ENCODE measurements at regions not wholly inside any gene's neighbourhood (a gene's known extent, or its start where the extent isn't known, plus 50 kb on each side); places are given as distances from the start of the nearest gene placed in this dataset.

DNA sequence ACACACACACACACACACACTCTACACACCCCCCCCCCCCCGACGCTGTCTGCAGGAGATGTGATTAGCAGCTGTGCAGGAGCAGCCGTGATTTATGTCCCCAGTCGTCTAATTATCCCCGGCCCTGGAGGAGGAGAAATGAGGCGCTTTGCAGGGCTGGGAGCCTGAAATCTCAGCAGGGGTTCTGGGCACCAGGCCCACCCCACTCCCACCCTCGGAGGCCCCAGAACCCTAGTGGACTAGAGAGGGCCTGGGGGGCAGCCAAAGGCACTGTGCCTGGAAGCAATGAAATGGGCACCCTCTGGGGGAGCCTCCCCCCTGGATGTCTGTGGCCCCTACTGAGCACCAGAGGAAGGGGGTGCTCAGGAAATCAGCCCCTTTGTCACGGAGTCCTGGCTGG is 134.2 kb upstream of the CIBAR2 start:
- Mint-ChIP-seq H3K4me3 (no peak overlapping the region), H3K27ac (no peak overlapping the region), H3K4me1 (no peaks in the 10 kb centered on the region), H3K36me3 (no peaks in the 10 kb centered on the region), H3K27me3 (no peaks in the 10 kb centered on the region), H3K9me3 (ENCODE audit: low read depth) (no peaks in the 10 kb centered on the region)
- DNase-seq (no peak), ATAC-seq (no peak)
- CTCF ChIA-PET, result interaction anchor here (0.6 to 1.9 kb wide), 2 partner anchors 60 to 160 kb away, joined by 3 to 4 read pairs; no protein-coding TSS in a partner anchor

DNA sequence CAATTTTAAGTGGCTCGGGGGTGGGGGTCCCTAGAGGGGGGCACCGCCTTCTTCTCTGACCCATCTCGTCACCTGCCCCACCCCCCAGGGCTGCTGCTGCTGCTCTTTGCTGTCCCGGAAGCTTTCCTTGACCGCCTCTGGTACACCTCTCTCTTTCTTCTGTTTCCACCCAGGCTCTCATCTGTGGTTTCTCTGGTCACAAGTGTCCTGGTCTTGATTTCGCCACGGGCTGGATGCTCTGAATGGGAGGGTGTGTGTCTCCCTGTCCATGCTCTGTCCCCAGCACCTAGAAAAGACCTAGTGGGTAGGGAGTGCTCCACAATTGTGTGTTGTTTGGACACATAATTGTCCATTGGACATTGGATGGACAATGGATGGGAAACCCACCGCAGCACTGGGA is 134.7 kb upstream of the CIBAR2 start:
- Mint-ChIP-seq H3K4me3 (no peak overlapping the region), H3K27ac (no peak overlapping the region), H3K4me1 (peaks cover 2% of the 10 kb centered on the region), H3K36me3 (no peaks in the 10 kb centered on the region), H3K9me3 (ENCODE audit: low read depth) (no peaks in the 10 kb centered on the region), H3K27me3 (no peaks in the 10 kb centered on the region)
- CTCF ChIA-PET, result interaction anchor here (0.6 to 1.3 kb wide), 2 partner anchors 160 to 369 kb away, joined by 3 read pairs; no protein-coding TSS in a partner anchor
- DNase-seq (no peak), ATAC-seq (no peak)

DNA sequence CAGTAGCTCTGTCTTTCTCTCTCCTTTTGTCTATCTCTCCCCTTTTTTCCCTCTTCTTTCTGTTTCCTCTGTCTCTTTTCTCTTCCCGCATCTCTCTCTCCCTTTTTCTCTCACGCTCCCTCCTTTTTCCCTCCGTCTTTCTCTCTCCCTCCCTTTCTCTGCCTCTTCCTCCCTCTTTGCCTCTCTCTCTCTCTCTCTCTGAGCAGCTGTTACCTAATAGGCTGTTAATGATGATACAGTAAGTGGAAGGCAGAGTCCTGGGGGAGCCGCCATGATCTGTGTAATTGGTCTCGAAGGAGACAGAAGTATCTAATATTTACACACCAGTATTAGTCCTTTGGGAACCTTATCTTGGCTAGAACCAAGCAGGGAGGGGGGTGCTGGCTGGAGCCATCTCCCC is 136.1 kb upstream of the CIBAR2 start:
- H3K27me3 Mint-ChIP-seq, result no peaks in the 10 kb centered on the region
- H3K4me1 Mint-ChIP-seq, result peaks cover 9% of the 10 kb centered on the region
- ATAC-seq (no peak), DNase-seq (no peak)
- H3K9me3 Mint-ChIP-seq (ENCODE audit: low read depth), result no peaks in the 10 kb centered on the region
- H3K27ac Mint-ChIP-seq, result no peak overlapping the region
- H3K4me3 Mint-ChIP-seq, result no peak overlapping the region
- CTCF ChIA-PET, result interaction anchor here (1.1 to 1.3 kb wide), 2 partner anchors 10 to 27 kb away, joined by 4 to 5 read pairs; no protein-coding TSS in a partner anchor
- no peaks in the 10 kb centered on the region for H3K36me3 Mint-ChIP-seq

DNA sequence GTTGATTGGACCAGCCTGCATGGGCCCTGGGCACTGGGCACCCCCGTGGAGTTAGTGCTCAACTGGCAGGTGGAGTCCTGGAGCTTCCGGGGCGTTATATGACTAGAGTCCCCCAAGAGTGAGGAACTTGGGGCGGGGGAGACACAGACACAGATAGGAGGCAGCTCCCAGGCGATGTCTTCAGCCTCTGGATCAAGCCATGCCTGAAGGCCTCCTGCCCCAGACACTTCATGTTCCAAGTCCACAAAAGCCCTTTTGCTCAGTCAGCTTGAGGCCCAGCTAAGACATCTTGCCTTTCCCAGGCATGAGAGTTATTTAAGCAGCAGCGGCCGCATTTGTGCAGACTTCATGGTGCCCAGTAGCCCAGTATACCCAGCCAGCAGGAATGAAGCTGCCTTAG is 136.6 kb upstream of the CIBAR2 start:
- Mint-ChIP-seq H3K27me3 (no peaks in the 10 kb centered on the region), H3K9me3 (ENCODE audit: low read depth) (no peaks in the 10 kb centered on the region), H3K4me3 (no peak overlapping the region), H3K36me3 (no peaks in the 10 kb centered on the region), H3K4me1 (peaks cover 14% of the 10 kb centered on the region), H3K27ac (no peak overlapping the region)
- CTCF ChIA-PET, result interaction anchor here (1.1 to 1.2 kb wide), 2 partner anchors 10 to 26 kb away, joined by 3 to 4 read pairs; no protein-coding TSS in a partner anchor
- ATAC-seq (no peak), DNase-seq (no peak)

DNA sequence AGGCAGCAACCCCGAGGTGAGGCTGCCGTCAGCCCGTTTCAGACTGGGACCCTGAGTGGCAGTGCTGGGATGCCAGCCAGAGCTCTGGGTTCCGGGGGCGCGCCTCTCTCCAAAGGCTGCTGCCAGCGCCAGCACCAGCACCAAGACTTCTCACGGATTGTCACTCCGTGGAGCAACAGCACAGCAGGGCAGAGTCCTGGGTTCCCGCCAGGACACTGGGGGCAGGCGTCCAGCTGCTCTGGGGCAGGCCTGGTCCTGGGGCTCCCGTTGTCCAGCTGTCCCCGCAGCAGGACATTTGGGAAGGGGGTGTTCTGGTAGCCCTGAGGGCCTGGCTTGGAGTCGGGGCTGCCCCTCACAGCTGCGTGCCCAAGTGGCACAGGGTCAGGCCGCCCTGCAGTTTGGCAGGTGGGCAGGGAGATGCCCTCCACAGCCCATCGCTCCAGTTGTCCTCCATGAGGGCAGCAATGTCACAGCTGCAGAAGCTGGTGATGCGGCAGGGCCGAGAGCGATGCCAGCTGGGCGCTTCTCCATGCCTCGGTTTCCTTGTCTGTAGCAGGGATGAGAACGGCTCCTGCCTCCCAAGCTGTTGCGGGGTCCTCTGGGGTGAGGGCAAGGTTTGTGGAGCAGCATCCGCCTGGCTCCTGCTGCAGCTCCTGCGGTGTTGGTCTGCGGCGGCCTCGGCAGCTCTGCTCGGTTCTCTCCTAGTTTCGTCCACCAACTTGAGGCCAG is 137.3 kb upstream of the CIBAR2 start:
- ATAC-seq, result no peak
- no peak overlapping the region for H3K27ac Mint-ChIP-seq
- no peaks in the 10 kb centered on the region for H3K36me3 Mint-ChIP-seq
- H3K4me1 Mint-ChIP-seq, result peaks cover 14% of the 10 kb centered on the region
- no peaks in the 10 kb centered on the region for H3K9me3 Mint-ChIP-seq (ENCODE audit: low read depth)
- DNase-seq, result no peak
- CTCF ChIA-PET, result interaction anchor here (1.1 to 1.2 kb wide), 2 partner anchors 9 to 26 kb away, joined by 3 to 4 read pairs; no protein-coding TSS in a partner anchor
- no peaks in the 10 kb centered on the region for H3K27me3 Mint-ChIP-seq
- H3K4me3 Mint-ChIP-seq, result no peak overlapping the region

DNA sequence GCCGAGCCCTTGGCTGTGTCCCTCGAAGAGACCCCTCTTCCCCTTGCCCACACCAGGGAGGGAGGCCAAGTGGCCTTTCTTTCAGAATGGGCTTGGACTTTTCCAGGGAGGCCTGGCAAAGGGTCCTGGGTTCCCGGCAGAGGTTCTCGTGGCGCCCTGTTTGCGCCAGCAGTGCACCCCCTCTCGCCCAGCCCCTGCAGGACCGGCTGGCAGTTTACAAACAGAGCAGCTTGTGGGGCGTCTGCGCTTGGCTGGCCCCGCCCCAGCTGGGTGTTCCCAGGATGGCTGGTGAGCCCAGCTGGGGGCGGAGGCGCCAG is 137.8 kb upstream of the CIBAR2 start:
- H3K4me3 Mint-ChIP-seq, result no peak overlapping the region
- ATAC-seq (no peak), DNase-seq (no peak)
- H3K4me1 Mint-ChIP-seq, result peaks cover 14% of the 10 kb centered on the region
- CTCF ChIA-PET, result interaction anchor here (1.2 kb wide), 1 partner anchor 25 kb away, joined by 3 read pairs; no protein-coding TSS in a partner anchor
- no peaks in the 10 kb centered on the region for H3K27me3 Mint-ChIP-seq
- no peaks in the 10 kb centered on the region for H3K9me3 Mint-ChIP-seq (ENCODE audit: low read depth)
- no peak overlapping the region for H3K27ac Mint-ChIP-seq
- H3K36me3 Mint-ChIP-seq, result no peaks in the 10 kb centered on the region

DNA sequence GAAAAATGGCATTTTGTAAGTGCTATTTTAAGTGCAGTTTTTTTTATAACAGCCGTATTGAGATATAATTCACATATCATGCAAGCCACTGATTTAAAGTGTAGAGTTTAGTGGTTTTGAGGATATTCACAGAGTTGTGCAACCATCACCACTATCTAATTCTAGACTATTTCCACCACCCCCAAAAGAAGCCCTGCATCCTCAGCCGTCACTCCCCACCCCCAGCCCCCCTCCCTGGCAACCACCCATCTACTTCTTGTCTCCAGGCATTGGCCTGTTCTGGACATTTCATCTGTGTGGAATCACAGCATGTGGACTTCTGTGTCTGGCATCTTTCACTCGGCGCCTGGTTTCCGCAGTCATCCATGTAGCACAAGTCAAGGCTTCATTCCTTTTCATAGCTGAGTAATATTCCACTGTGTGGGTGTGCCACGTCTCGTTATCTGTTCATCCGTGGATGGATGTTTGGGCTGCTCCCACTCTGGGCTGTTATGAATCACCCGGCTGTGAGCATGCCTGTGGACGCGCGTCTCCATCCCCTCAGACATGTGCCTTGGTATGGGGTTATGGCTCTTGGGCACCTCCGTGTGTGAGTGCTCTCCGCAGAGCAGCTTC is 138.4 kb upstream of the CIBAR2 start:
- CTCF ChIA-PET, result no interaction called here
- Mint-ChIP-seq H3K36me3 (no peaks in the 10 kb centered on the region), H3K27me3 (no peaks in the 10 kb centered on the region), H3K4me1 (peaks cover 14% of the 10 kb centered on the region), H3K4me3 (no peak overlapping the region), H3K9me3 (ENCODE audit: low read depth) (no peaks in the 10 kb centered on the region), H3K27ac (no peak overlapping the region)
- no peak for ATAC-seq
- no peak for DNase-seq

DNA sequence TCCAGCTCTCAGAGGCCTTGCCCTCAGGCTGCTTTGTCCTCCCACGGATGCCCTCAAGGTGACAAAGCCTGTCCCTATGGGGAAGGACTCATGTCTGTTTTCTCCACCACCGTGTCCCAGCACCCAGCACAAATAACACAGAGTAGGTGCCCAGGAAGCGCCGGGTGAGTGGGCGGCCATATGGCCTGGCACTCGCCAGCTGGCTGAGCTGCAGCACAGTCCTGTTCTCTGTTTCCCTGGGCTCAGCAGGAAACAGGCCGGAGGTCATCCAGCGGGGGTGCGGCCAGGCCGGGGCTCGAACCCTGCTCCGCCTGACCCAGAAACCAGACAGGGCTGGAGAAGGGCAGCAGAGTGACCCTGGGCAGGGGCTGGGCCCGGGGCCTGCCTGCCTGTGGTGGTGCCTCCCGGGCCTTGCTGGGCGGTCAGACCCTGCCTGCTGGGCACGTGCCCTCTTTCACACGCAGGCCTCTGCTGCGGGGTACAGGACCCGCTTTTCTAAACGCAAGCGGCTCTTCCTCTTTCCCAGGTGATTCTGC is 139.0 kb upstream of the CIBAR2 start:
- CTCF ChIA-PET, result interaction anchor here (1.4 to 2.9 kb wide), 5 partner anchors 10 to 54 kb away, joined by 3 to 16 read pairs (median 6); no protein-coding TSS in a partner anchor
- H3K27ac Mint-ChIP-seq, result no peak overlapping the region
- peaks cover 14% of the 10 kb centered on the region for H3K4me1 Mint-ChIP-seq
- no peak overlapping the region for H3K4me3 Mint-ChIP-seq
- H3K27me3 Mint-ChIP-seq, result no peaks in the 10 kb centered on the region
- H3K9me3 Mint-ChIP-seq (ENCODE audit: low read depth), result no peaks in the 10 kb centered on the region
- H3K36me3 Mint-ChIP-seq, result no peaks in the 10 kb centered on the region
- ATAC-seq, result no peak
- no peak for DNase-seq

DNA sequence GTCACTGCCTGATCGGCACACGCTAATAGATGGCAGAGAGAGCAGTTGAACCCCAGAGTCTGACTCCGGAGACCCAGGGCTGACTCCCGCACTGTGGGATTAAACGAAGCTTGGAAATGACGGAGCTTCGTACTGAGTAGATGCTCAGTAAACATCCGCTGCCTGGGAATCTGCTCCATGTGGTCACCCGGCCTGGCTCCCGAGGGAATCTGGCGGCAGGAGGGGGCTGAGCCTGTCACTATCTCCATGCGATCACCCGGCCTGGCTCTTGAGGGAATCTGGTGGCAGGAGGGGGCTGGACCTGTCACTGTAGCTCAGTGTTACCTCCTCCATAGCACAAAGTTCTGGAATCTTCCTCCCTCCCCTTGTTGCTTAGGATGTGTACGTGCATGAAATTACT is 139.7 kb upstream of the CIBAR2 start:
- H3K4me1 Mint-ChIP-seq, result peaks cover 14% of the 10 kb centered on the region
- H3K27me3 Mint-ChIP-seq, result no peaks in the 10 kb centered on the region
- ATAC-seq, result no peak
- no peak overlapping the region for H3K4me3 Mint-ChIP-seq
- no peaks in the 10 kb centered on the region for H3K36me3 Mint-ChIP-seq
- CTCF ChIA-PET, result interaction anchor here (0.7 to 3.2 kb wide), 20 partner anchors 9 to 319 kb away, joined by 3 to 16 read pairs (median 5); no protein-coding TSS in a partner anchor
- H3K9me3 Mint-ChIP-seq (ENCODE audit: low read depth), result no peaks in the 10 kb centered on the region
- no peak for DNase-seq
- peak overlapping the region; percentile 19 for H3K27ac Mint-ChIP-seq

DNA sequence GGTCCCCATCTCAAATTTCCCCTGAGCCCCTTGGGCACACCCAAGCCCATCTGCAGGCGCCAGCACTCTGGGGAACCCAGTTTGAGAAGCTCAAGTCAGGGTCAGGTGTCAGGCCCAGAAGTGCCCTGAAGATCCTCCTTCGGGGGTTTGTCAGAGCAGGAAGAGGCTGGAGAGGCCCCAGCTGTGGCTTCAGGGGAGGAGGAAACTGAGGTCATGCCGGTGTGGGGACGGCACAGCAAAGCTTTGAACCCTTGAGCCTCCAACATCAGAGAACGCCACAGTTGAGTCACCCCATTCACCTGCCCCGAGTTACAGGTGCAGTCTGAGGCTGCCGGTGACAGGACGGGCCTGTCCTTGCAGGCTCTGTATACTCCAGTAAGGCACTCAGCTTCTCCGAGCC is 140.2 kb upstream of the CIBAR2 start:
- Mint-ChIP-seq H3K4me3 (no peak overlapping the region), H3K9me3 (ENCODE audit: low read depth) (no peaks in the 10 kb centered on the region), H3K27ac (peak overlapping the region; percentile 19)

DNA sequence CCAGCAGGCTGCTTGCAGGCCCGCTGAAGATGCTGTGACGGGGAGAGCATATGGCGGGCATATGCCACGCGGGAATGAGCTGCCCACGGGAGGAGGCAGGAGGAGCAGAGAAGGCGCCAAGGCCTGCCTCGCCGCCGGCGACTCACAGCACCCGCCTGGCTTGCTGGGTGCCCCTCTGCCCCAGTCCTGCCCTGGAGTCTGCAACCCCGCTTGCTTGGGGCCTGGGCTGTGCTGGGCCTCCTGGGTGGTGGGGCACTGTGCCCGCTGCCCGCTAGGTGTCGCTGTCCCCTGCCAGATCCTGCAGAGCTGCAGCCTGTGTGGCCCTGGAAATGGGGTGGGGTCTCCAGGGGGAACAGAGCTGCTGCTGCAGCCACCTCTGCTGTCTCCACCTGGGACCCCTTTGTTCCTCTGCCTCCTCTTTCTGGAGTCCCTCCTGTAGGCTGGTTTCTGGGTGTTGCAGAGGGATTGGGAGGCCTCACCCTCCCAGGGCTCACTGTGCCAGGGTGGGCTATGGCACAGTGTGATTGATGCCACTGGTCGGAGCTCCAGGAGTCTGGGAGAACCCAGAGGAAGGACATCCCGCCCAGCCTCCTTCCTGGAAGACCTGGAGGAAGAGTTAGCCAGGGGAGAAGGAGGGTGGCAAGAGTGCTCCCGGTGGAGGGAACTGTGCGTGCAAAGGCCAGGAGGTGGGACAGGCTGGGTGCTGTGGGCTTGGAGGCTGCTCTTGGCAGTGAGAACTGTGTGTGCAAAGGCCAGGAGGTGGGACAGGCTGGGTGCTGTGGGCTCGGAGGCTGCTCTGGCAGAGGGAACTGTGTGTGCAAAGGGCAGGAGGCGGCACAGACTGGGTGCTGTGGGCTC is 141.0 kb upstream of the CIBAR2 start:
- CTCF ChIA-PET, result interaction anchor here (0.8 to 3.2 kb wide), 27 partner anchors 8 to 320 kb away, joined by 3 to 16 read pairs (median 4); no protein-coding TSS in a partner anchor
- H3K36me3 Mint-ChIP-seq, result no peaks in the 10 kb centered on the region
- no peak overlapping the region for H3K27ac Mint-ChIP-seq
- H3K27me3 Mint-ChIP-seq, result peaks cover 12% of the 10 kb centered on the region
- no peak overlapping the region for H3K4me3 Mint-ChIP-seq
- peak; percentile 83 for ATAC-seq
- H3K9me3 Mint-ChIP-seq (ENCODE audit: low read depth), result no peaks in the 10 kb centered on the region
- peak; percentile 71 for DNase-seq
- H3K4me1 Mint-ChIP-seq, result peaks cover 14% of the 10 kb centered on the region

More for the DNA sequence above, 140.2 kb upstream of the CIBAR2 start:
- ATAC-seq (peak; percentile 40), DNase-seq (peak; percentile 61)
- Mint-ChIP-seq H3K4me1 (peaks cover 14% of the 10 kb centered on the region), H3K36me3 (no peaks in the 10 kb centered on the region), H3K27me3 (peaks cover 4% of the 10 kb centered on the region)
- CTCF ChIA-PET, result interaction anchor here (0.7 to 3.2 kb wide), 24 partner anchors 9 to 320 kb away, joined by 3 to 16 read pairs (median 4); no protein-coding TSS in a partner anchor

DNA sequence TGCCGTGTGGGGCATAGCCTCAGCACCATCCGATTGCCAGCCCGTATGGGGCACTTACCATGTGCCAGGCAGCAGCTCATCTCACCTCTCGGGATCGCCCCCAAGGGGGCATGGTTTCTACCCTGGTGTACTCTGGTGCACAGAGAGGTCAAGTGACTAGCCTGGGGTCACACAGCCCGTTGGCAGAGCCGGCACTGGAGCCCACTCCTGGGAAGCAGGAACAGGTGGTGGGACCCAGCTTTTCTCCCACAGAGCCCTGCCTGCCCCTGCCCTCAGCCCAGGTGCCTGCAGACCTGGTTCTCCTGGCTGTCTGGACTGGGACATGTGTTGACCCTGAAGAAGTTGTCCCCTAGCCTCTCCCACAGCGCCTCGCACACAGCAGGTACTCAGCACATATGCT is 141.8 kb upstream of the CIBAR2 start:
- Mint-ChIP-seq H3K4me1 (peaks cover 14% of the 10 kb centered on the region), H3K27me3 (peaks cover 16% of the 10 kb centered on the region), H3K27ac (no peak overlapping the region), H3K9me3 (ENCODE audit: low read depth) (no peaks in the 10 kb centered on the region), H3K4me3 (no peak overlapping the region), H3K36me3 (no peaks in the 10 kb centered on the region)
- CTCF ChIA-PET, result interaction anchor here (0.8 to 3.2 kb wide), 12 partner anchors 9 to 149 kb away, joined by 3 to 16 read pairs (median 6); no protein-coding TSS in a partner anchor
- no peak for DNase-seq
- ATAC-seq, result no peak

DNA sequence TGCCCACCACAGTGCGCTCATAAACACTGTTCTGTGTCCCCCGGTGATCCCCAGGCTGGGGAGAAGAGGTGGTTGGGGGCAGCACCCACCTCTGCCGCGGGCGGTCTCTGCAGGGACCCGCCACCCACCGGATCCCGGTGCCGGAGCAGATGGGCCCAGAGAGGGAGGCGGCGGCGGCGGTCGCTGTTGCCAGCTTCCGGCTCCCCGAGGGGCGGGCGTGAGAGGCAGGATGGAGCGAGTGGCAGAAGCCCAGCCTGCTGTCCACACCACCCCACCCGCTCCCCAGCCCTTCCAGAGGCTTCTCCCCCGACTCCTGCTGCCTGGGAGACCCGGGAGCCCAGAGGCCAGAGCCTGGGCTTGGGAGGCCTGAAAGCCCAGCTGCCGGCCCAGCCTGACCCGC is 142.6 kb upstream of the CIBAR2 start:
- ATAC-seq (no peak), DNase-seq (no peak)
- CTCF ChIA-PET, result interaction anchor here (1.4 to 3.8 kb wide), 3 partner anchors 9 to 20 kb away, joined by 4 to 16 read pairs (median 10); no protein-coding TSS in a partner anchor
- no peaks in the 10 kb centered on the region for H3K36me3 Mint-ChIP-seq
- no peak overlapping the region for H3K27ac Mint-ChIP-seq
- peaks cover 23% of the 10 kb centered on the region for H3K27me3 Mint-ChIP-seq
- no peaks in the 10 kb centered on the region for H3K9me3 Mint-ChIP-seq (ENCODE audit: low read depth)
- no peak overlapping the region for H3K4me3 Mint-ChIP-seq
- H3K4me1 Mint-ChIP-seq, result peaks cover 14% of the 10 kb centered on the region

Measured in activated CD8-positive, alpha-beta memory T cell treated with anti-CD3 and anti-CD28 coated beads, Interleukin-2, amount 10 ng/mL, durations not matched to agents 7 days and 5 days (primary cell).